Kidney capillary endothelial cell (primary cell): ENCODE measurements at regions not wholly inside any gene's neighbourhood (a gene's known extent, or its start where the extent isn't known, plus 50 kb on each side); places are given as distances from the start of the nearest gene placed in this dataset.

Experiments used
- DNase-seq: peaks from one replicate; pipeline ENCODE4 v3.0.0-alpha.2; 2018; ENCODE audit warnings: low spot score

GRCh38 chr3:63046580-63046979, 171.4 kb upstream of the CADPS start:
- DNase-seq: no peak

- no peak for DNase-seq
These were observed 171.9 kb upstream of the CADPS start for GRCh38 chr3:63047068-63047467.

GRCh38 chr3:63048367-63049326, 173.4 kb upstream of the CADPS start:
- DNase-seq: no peak

- no peak for DNase-seq
These were observed 175.4 kb upstream of the CADPS start for GRCh38 chr3:63050548-63051177.

GRCh38 chr3:63051920-63052319, 176.7 kb upstream of the CADPS start:
- no peak for DNase-seq

- no peak for DNase-seq
These were observed 181.7 kb upstream of the CADPS start for GRCh38 chr3:63056932-63057331.

GRCh38 chr3:63060412-63060811, 185.2 kb upstream of the CADPS start:
- DNase-seq: no peak

- DNase-seq: no peak
These were observed 186.2 kb upstream of the CADPS start for GRCh38 chr3:63061449-63061848.

- no peak for DNase-seq
These were observed 189.1 kb upstream of the CADPS start for GRCh38 chr3:63064209-63064755.

- DNase-seq: peak; percentile 6
These were observed 192.9 kb upstream of the CADPS start for GRCh38 chr3:63067999-63068645.

GRCh38 chr3:63069806-63070475, 194.7 kb upstream of the CADPS start:
- DNase-seq: no peak

GRCh38 chr3:63070476-63070810, 195.2 kb upstream of the CADPS start:
- no peak for DNase-seq

- no peak for DNase-seq
These were observed 201.1 kb upstream of the CADPS start for GRCh38 chr3:63076357-63076756.

- no peak for DNase-seq
These were observed 191.9 kb upstream of the SYNPR start for GRCh38 chr3:63086190-63086589.

- DNase-seq: no peak
These were observed 188.9 kb upstream of the SYNPR start for GRCh38 chr3:63089007-63089750.

GRCh38 chr3:63089751-63090132, 188.4 kb upstream of the SYNPR start:
- DNase-seq: no peak

GRCh38 chr3:63090656-63091055, 187.5 kb upstream of the SYNPR start:
- DNase-seq: no peak

GRCh38 chr3:63092515-63092914, 185.6 kb upstream of the SYNPR start:
- no peak for DNase-seq

- DNase-seq: no peak
These were observed 183.3 kb upstream of the SYNPR start for GRCh38 chr3:63094642-63095408.

- no peak for DNase-seq
These were observed 181.7 kb upstream of the SYNPR start for GRCh38 chr3:63096248-63097058.
